HG03432 (cell line): ENCODE measurements at regions not wholly inside any gene's neighbourhood (a gene's known extent, or its start where the extent isn't known, plus 50 kb on each side); places are given as distances from the start of the nearest gene placed in this dataset.

Experiments used
- ATAC-seq: cut with Tn5 transposase; IDR thresholded peaks from one replicate; pipeline ENCODE4 v1.9.1; 2021; ENCODE audit warnings: mild to moderate bottlenecking, moderate library complexity; ENCODE audit not compliant: unreplicated experiment

DNA sequence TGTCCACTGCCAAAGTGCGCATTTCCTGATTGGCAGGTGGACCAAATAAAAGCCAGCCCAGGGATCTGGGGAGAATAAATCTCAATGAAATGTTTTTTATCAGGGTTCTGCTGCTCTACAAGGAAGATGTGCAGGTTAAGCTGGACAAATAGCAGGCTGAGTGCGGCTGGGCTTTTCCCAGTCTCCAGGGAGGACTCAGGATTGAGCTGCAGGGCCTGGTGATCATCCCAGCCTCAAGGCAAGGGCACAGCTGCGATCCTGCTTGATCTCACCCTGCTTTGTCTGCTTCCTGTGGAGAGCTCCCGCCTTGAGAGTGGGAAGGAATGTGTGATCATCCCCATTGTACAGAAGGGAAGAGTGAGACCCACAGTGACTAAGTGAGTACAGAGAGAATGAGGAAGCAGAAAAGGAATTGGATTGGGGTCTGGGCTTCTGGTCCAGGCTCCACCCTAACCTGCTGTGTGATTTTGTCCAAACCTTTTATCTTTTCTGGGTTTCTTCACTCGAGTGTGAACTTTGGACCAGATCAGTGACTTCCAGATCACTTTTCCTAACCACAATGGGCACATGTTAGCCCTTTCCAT, 75.3 kb upstream of the CRHR1 start:
- ATAC-seq = no peak

GRCh38 chr17:45709728-45710288, 74.3 kb upstream of the CRHR1 start:
- no peak for ATAC-seq

GRCh38 chr17:45715787-45716186, 68.3 kb upstream of the CRHR1 start:
- no peak for ATAC-seq

DNA sequence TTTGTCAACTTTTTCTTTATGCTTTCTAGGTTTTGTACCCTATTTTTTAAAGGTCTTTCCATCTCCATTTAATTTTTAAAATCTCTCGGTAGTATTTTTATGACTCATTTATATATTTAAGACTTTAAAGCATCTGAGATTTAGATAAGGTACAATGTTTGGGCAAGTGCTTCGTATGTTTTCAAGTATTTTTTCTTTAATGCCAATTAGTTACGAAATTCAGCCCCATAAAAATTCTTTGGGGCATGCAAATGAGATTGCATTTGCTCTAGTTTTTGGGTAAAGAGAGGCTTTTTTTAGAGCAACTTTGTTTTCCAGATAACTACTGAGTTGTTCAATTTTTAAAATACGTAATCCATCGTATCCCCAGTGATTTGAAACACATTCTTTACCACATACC, 65.3 kb upstream of the CRHR1 start:
- ATAC-seq = no peak

- ATAC-seq = no peak
Observed at GRCh38 chr17:45719335-45720071, 64.6 kb upstream of the CRHR1 start.

GRCh38 chr17:45720386-45720785, 63.7 kb upstream of the CRHR1 start:
- no peak for ATAC-seq

DNA sequence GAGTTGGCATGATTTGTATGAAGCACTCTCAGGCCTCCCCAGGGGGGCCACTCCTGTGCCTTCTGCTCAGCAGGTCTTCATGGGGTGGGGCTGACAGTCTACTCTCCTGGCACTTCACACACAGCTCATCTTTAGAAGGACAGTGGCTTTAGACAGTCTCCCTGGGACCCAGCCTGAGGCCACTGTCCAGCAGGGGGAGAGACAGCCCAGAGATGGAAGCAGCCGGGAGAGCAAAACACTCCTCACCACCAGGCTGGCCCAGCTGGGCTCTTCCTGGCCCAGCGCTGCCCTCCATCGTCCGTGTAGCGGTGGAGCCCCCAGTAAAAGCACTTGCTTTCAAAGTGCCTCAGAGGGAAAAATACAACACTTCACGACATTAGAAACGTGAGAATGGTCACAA, 62.0 kb upstream of the CRHR1 start:
- no peak for ATAC-seq

GRCh38 chr17:45729294-45729907, 54.7 kb upstream of the CRHR1 start:
- no peak for ATAC-seq

DNA sequence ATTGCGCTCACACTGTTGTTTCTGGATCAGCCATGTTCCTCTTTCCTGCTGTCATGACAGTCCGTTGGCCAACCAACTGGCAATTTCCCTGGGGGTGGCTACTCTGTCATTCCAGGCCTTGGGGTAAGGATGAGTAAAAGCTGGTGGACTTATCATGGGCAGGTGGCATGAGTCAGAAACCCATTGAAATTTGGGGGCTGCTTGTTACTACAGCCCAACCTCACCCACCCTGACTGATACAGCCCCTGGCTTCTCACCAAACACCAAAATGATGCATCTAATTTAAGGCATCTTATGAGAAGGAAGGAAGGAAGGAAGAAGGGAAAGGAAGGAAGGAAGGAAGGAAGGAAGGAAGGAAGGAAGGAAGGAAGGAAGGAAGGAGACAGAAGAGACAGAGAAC, 53.9 kb upstream of the CRHR1 start:
- ATAC-seq = no peak

DNA sequence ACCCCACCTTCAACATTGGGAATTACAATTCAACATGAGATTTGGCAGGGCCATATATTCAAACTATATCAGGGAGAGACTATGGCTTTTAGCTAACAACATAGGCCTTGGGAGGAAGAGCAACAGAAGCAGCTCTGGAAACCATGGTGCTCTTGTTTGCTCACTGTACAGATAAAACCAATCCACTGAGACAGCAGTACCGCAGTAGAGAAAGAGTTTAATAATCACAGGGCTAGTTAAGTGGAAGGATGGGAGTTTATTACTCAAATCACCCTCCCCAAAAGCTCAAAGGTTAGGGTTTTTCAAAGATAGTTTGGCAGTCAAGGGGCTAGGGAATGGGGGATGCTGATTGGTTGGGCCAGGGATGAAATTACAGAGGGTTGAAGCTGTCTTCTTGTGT, 52.7 kb upstream of the CRHR1 start:
- ATAC-seq = no peak

- ATAC-seq = no peak
Observed at GRCh38 chr17:45732926-45733505, 51.1 kb upstream of the CRHR1 start.

GRCh38 chr17:45733781-45734180, 50.3 kb upstream of the CRHR1 start:
- ATAC-seq = no peak
